Lower lobe of right lung (tissue), 2 donors: ENCODE measurements at regions not wholly inside any gene's neighbourhood (a gene's known extent, or its start where the extent isn't known, plus 50 kb on each side); places are given as distances from the start of the nearest gene placed in this dataset.

ENCODE experiments used
- ATAC-seq, 2 donors: fragments of 200-7000 bp; cut with Tn5 transposase; one replicate each; pipeline ENCODE4 v1.9.1; 2020 to 2022; ENCODE audit warnings: mild to moderate bottlenecking in 2 of 2, moderate library complexity in 2 of 2
- DNase-seq: peaks from one replicate; pipeline ENCODE4 v3.0.0-alpha.2; 2020
- H3K27ac ChIP-seq: fragments of 200-600 bp; one replicate; pipeline ENCODE4 v1.8.0; 2022
- H3K27me3 ChIP-seq: fragments of 200-600 bp; one replicate; pipeline ENCODE4 v1.8.0; 2022; ENCODE audit warnings: low read depth
- H3K36me3 ChIP-seq: fragments of 200-600 bp; one replicate; pipeline ENCODE4 v1.8.0; 2022; ENCODE audit warnings: mild to moderate bottlenecking
- H3K4me1 ChIP-seq: fragments of 200-600 bp; one replicate; pipeline ENCODE4 v1.8.0; 2022
- H3K4me3 ChIP-seq: fragments of 200-600 bp; one replicate; pipeline ENCODE4 v1.8.0; 2022; ENCODE audit warnings: mild to moderate bottlenecking
- H3K9me3 ChIP-seq: fragments of 200-600 bp; one replicate; pipeline ENCODE4 v1.8.0; 2022
- intact Hi-C: fragments of 100-400 bp; cut with DNase I; formaldehyde crosslinking; loops from one replicate; pipeline ENCODE4 v1.11.0; 2022
- TF ChIP-seq, protein P1 (sequence below): fragments of 200-600 bp; IDR thresholded peaks from one replicate; pipeline ENCODE4 v1.8.0; 2022; ENCODE audit warnings: antibody characterized with exemption, mild to moderate bottlenecking
- donor health status: DM: no; HTN: yes; CAD: no; lungs with severe emphysema.

DNA sequence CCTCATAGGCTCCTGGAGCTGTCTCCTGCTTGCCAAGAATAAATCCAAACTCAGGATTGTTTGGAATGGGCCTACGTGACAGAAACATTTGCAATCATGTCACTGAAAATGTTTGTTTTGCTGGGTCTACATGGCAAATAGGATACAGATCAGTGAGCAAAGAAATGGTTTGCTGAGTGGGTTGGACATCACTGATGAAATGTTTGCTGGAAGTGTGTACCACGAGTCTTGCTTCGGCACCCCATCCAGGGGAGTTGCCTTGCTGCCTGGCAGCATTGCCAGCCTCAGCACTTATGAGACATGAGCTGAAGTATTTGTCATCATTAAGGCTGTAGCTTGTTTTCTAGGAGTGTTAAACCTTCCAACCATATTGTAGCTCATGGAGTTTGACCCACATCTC lies 213.3 kb upstream of the CFAP20DC start:
- H3K4me3 ChIP-seq, result no peak overlapping the region
- TF ChIP-seq, protein P1, sequence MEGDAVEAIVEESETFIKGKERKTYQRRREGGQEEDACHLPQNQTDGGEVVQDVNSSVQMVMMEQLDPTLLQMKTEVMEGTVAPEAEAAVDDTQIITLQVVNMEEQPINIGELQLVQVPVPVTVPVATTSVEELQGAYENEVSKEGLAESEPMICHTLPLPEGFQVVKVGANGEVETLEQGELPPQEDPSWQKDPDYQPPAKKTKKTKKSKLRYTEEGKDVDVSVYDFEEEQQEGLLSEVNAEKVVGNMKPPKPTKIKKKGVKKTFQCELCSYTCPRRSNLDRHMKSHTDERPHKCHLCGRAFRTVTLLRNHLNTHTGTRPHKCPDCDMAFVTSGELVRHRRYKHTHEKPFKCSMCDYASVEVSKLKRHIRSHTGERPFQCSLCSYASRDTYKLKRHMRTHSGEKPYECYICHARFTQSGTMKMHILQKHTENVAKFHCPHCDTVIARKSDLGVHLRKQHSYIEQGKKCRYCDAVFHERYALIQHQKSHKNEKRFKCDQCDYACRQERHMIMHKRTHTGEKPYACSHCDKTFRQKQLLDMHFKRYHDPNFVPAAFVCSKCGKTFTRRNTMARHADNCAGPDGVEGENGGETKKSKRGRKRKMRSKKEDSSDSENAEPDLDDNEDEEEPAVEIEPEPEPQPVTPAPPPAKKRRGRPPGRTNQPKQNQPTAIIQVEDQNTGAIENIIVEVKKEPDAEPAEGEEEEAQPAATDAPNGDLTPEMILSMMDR, result no peak
- no peaks in the 10 kb centered on the region for H3K36me3 ChIP-seq
- DNase-seq (no peak), ATAC-seq (no peak)
- no peaks in the 10 kb centered on the region for H3K4me1 ChIP-seq
- H3K27me3 ChIP-seq, result no peaks in the 10 kb centered on the region
- H3K9me3 ChIP-seq, result no peaks in the 10 kb centered on the region
- intact Hi-C loops, result no loop called here
- no peak overlapping the region for H3K27ac ChIP-seq

DNA sequence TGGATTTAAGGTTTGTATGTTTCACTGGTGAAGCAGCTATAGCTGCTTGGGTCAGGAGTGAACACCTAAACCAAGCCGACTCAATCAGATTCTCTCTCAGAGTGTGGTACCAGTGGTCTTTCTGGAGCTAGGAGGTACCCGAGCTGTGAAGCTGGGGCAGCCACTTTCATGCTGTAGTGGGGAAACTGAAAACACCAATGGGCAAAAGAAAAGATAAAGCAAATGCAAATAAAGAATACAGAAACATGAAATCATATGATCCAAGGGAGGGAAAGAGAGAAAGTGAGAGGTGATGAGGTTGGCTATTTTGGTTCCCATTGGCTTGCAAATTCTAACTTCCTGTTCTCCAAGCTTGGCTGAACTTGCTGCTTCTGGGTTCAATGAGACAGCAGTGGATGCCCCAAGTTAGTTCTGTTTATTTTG lies 212.3 kb upstream of the CFAP20DC start:
- ATAC-seq (no peak), DNase-seq (no peak)
- intact Hi-C loops, result no loop called here
- Histone ChIP-seq H3K27ac (no peak overlapping the region), H3K4me3 (no peak overlapping the region), H3K9me3 (no peaks in the 10 kb centered on the region), H3K4me1 (no peaks in the 10 kb centered on the region), H3K36me3 (no peaks in the 10 kb centered on the region), H3K27me3 (no peaks in the 10 kb centered on the region)
- TF ChIP-seq, protein P1, result no peak

DNA sequence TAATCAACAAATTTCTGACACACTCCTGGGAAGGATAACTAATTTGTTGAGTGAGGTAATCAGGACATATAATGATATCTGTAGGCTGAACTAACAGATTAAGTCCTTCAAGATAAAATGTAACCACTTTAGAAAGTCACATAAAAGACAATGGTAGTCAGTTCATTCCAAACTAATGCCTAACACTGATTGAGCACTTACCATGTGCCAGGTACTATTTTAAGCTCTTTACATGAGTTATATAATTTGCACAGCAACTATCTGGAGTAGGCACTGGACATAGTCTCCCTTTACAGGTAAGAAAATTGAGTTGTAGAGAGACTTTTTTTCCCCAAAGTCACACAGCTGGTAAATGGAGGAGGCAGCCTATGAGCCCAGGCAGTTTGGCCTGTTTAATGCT lies 211.2 kb upstream of the CFAP20DC start:
- DNase-seq, result no peak
- Histone ChIP-seq H3K4me3 (no peak overlapping the region), H3K9me3 (no peaks in the 10 kb centered on the region), H3K36me3 (no peaks in the 10 kb centered on the region), H3K27ac (no peak overlapping the region), H3K27me3 (no peaks in the 10 kb centered on the region), H3K4me1 (no peaks in the 10 kb centered on the region)
- TF ChIP-seq, protein P1, result no peak
- intact Hi-C loops, result no loop called here
- ATAC-seq, result no peak

DNA sequence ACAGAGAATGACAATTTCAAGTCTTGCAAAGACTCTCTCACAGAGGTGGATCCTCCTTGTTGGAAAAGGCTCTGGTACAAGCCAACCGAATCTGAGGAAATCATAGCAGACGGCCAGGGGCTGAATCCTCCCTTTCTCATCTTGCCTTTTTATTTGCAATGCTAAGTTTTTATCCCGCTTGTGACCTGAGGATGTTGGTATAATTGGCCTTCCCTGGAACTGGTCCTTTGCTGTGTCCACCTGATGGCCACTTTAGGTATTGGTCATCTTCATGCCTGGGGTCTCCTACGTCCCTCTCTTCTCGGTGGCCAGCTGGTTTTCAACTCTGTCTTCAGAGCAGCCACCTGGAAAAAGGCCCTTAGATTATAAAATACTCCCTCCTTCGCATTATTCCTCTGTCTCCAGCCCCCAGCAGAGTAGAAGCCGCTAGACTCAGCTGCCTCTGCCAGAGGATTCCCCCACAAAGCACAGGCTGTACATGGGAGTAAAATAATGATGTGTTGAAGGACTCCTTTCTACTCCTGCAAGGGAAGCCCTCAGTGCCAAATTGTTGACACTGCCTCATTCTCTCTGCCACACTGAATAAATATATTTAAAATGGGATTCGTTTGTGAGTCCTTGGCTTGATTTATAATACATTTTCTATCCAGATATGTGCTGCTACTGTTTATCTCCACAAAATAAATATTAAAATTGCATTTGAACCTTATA lies 208.9 kb upstream of the CFAP20DC start:
- Histone ChIP-seq H3K4me1 (no peaks in the 10 kb centered on the region), H3K9me3 (no peaks in the 10 kb centered on the region), H3K27ac (no peak overlapping the region), H3K27me3 (no peaks in the 10 kb centered on the region), H3K4me3 (no peak overlapping the region), H3K36me3 (no peaks in the 10 kb centered on the region)
- DNase-seq (no peak), ATAC-seq (no peak)
- intact Hi-C loops, result no loop called here
- TF ChIP-seq, protein P1, result no peak

DNA sequence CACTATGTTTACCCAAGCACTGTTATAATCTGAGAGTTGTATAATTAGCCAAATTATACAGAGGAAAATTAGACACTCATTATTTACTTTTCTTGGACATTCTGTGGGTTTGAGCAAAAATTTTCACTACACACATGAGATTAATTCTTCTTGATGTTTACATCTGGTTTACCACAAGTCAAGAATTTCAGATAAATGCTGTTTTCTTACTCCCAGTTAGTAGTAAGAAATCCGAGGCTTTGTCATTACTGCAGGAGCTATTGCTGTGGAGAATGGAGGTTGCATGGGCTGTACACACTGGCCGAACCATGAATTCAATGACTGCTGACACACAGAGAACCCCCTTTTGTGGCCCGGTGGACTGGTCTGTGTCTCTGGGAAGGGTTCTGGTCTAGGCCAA lies 207.7 kb upstream of the CFAP20DC start:
- ATAC-seq (no peak), DNase-seq (no peak)
- no peaks in the 10 kb centered on the region for H3K4me1 ChIP-seq
- H3K27me3 ChIP-seq, result no peaks in the 10 kb centered on the region
- no peak overlapping the region for H3K27ac ChIP-seq
- no peak overlapping the region for H3K4me3 ChIP-seq
- intact Hi-C loops, result no loop called here
- TF ChIP-seq, protein P1, result no peak
- no peaks in the 10 kb centered on the region for H3K36me3 ChIP-seq
- H3K9me3 ChIP-seq, result no peaks in the 10 kb centered on the region
